HCT116 (cell line): ENCODE measurements at regions not wholly inside any gene's neighbourhood (a gene's known extent, or its start where the extent isn't known, plus 50 kb on each side); places are given as distances from the start of the nearest gene placed in this dataset.

Source experiments
- ATAC-seq: fragments of 200-7000 bp; cut with Tn5 transposase; 2 replicates; pipeline ENCODE4 v1.9.1; 2020; ENCODE audit warnings: mild to moderate bottlenecking, moderate library complexity
- BruUV-seq: library from RNA; stranded (reverse); fragments of 400-500 nt; replicated peaks from 2 replicates; lab custom pipeline; 2021; lab: Mats Ljungman, UMichigan
- CTCF ChIA-PET: fragments of 300-600 bp; sonication (Branson Sonifier 250); formaldehyde crosslinking; loops from one replicate; lab custom pipeline; 2021; ENCODE audit warnings: antibody characterized with exemption; lab: Charles Lee
- POLR2A ChIA-PET: fragments of 300-600, 350-600 bp; sonication (Branson Sonifier 250); formaldehyde crosslinking; loops from one replicate; lab custom pipeline; 2021; ENCODE audit warnings: antibody characterized with exemption; lab: Charles Lee
- RAD21 ChIA-PET, 2 experiments: fragments of 300-600 bp; sonication (Branson Sonifier 250); formaldehyde crosslinking; loops; one replicate each; lab custom pipeline; 2023; ENCODE audit warnings: low total read pairs in 2 of 2; ENCODE audit not compliant: uncharacterized antibody in 2 of 2, unreplicated experiment in 2 of 2, low non-redundant PET in 1 of 2; lab: Charles Lee
- DNase-seq: peaks from one replicate; pipeline ENCODE4 v3.0.0-alpha.2; 2010; ENCODE audit warnings: low read depth, low spot score
- H2AFZ ChIP-seq: fragments of 200-600 bp; shearing (Covaris generic), sonication (generic); 2 replicates; pipeline ENCODE4 v1.6.1; 2017; ENCODE audit warnings: low read depth, mixed run types, mixed read lengths, antibody characterized with exemption, low read length; ENCODE audit not compliant: poor library complexity, severe bottlenecking
- H3K27ac ChIP-seq: 2 replicates; pipeline ENCODE4 v1.5.1; 2012; ENCODE audit warnings: low read depth, low read length
- H3K27me3 ChIP-seq: fragments of 200-600 bp; sonication (generic); 2 replicates; pipeline ENCODE4 v1.6.1; 2016; ENCODE audit warnings: mixed run types, low read length, mixed read lengths; ENCODE audit not compliant: insufficient read depth
- H3K36me3 ChIP-seq, 2 experiments: fragments of 200-500 bp in 1 of 2; fragments of 200-600 bp in 1 of 2; sonication (Bioruptor generic) in 1 of 2; sonication (generic) in 1 of 2; 2 replicates each; pipeline versions ENCODE4 v1.5.1 to v1.6.1; 2014 to 2016; ENCODE audit warnings: low read length in 2 of 2, inconsistent platforms in 1 of 2, mixed read lengths in 1 of 2, mixed run types in 1 of 2; ENCODE audit not compliant: insufficient read depth in 2 of 2, control insufficient read depth in 1 of 2
- H3K4me1 ChIP-seq, 2 experiments: fragments of 200-600 bp in 1 of 2; sonication (generic) in 1 of 2; 2 replicates each; pipeline versions ENCODE4 v1.5.1 to v1.6.1; 2012 to 2017; ENCODE audit warnings: low read length in 2 of 2, inconsistent platforms in 1 of 2, mild to moderate bottlenecking in 1 of 2, mixed read lengths in 1 of 2, mixed run types in 1 of 2, moderate library complexity in 1 of 2; ENCODE audit not compliant: insufficient read depth in 2 of 2, control insufficient read depth in 1 of 2
- H3K4me2 ChIP-seq: fragments of 200-600 bp; sonication (generic); 2 replicates; pipeline ENCODE4 v1.6.1; 2017; ENCODE audit warnings: mixed run types, low read length, mixed read lengths
- H3K4me3 ChIP-seq, 2 experiments: fragments of 200-600 bp in 1 of 2; sonication (generic) in 1 of 2; replicated peaks in 1 of 2; 2 replicates each; pipeline ENCODE4 v1.5.1; 2011 to 2016; ENCODE audit warnings: low read length in 2 of 2, control low read depth in 1 of 2, low read depth in 1 of 2, mild to moderate bottlenecking in 1 of 2, mixed read lengths in 1 of 2, mixed run types in 1 of 2
- H3K79me2 ChIP-seq: fragments of 200-600 bp; sonication (generic); 2 replicates; pipeline ENCODE4 v1.6.1; 2017; ENCODE audit warnings: mild to moderate bottlenecking, mixed run types, low read length, moderate library complexity, mixed read lengths; ENCODE audit not compliant: insufficient read depth
- H3K9ac ChIP-seq: fragments of 200-600 bp; sonication (generic); 2 replicates; pipeline ENCODE4 v1.6.1; 2016; ENCODE audit warnings: low read length, mixed read lengths
- H3K9me2 ChIP-seq: fragments of 200-600 bp; sonication (generic), shearing (Covaris generic); 2 replicates; pipeline ENCODE4 v1.6.1; 2017; ENCODE audit warnings: mixed run types, mild to moderate bottlenecking, moderate library complexity; ENCODE audit not compliant: insufficient read depth
- H3K9me3 ChIP-seq, 2 experiments: fragments of 200-500 bp in 1 of 2; fragments of 200-600 bp in 1 of 2; sonication (Bioruptor generic) in 1 of 2; sonication (generic) in 1 of 2; 2 replicates each; pipeline ENCODE4 v1.6.1; 2014 to 2017; ENCODE audit warnings: low read length in 2 of 2, mixed read lengths in 2 of 2, inconsistent platforms in 1 of 2, low read depth in 1 of 2, mild to moderate bottlenecking in 1 of 2, mixed run types in 1 of 2, moderate library complexity in 1 of 2; ENCODE audit not compliant: control insufficient read depth in 1 of 2, insufficient read depth in 1 of 2
- H4K20me1 ChIP-seq: fragments of 200-600 bp; sonication (generic), shearing (Covaris generic); 2 replicates; pipeline ENCODE4 v1.6.1; 2017; ENCODE audit warnings: mixed run types, mild to moderate bottlenecking, moderate library complexity; ENCODE audit not compliant: insufficient read depth
- CBX3 ChIP-seq: IDR thresholded peaks from 2 replicates; pipeline ENCODE4 v1.6.1; 2012; ENCODE audit warnings: low read depth
- CEBPB ChIP-seq: IDR thresholded peaks from 2 replicates; pipeline ENCODE4 v1.6.1; 2012; ENCODE audit warnings: low read depth
- EGR1 ChIP-seq: IDR thresholded peaks from 2 replicates; pipeline ENCODE4 v1.6.1; 2012; ENCODE audit warnings: low read depth
- ELF1 ChIP-seq: IDR thresholded peaks from 2 replicates; pipeline ENCODE4 v1.6.1; 2012; ENCODE audit warnings: low read depth, borderline replicate concordance
- EZH2 ChIP-seq: fragments of 200-600 bp; sonication (generic); IDR thresholded peaks from 2 replicates; pipeline ENCODE4 v1.6.1; 2017; ENCODE audit warnings: antibody characterized with exemption, mixed run types
- EZH2phosphoT487 ChIP-seq: fragments of 200-600 bp; IDR thresholded peaks from 2 replicates; pipeline ENCODE4 v1.6.1; 2018; ENCODE audit warnings: antibody characterized with exemption, borderline replicate concordance
- FOSL1 ChIP-seq: IDR thresholded peaks from 2 replicates; pipeline ENCODE4 v1.6.1; 2012; ENCODE audit warnings: low read depth
- JUND ChIP-seq: IDR thresholded peaks from 2 replicates; pipeline ENCODE4 v1.6.1; 2012
- POLR2A ChIP-seq: IDR thresholded peaks from 2 replicates; pipeline ENCODE4 v1.7.0; 2011; ENCODE audit warnings: borderline replicate concordance; ENCODE audit not compliant: insufficient read depth, insufficient read length; ENCODE audit errors: extremely low read depth
- RAD21 ChIP-seq: IDR thresholded peaks from 2 replicates; pipeline ENCODE4 v1.6.1; 2012; ENCODE audit warnings: low read depth, mild to moderate bottlenecking
- SIN3A ChIP-seq: IDR thresholded peaks from 2 replicates; pipeline ENCODE4 v1.6.1; 2012; ENCODE audit warnings: low read depth
- SP1 ChIP-seq: IDR thresholded peaks from 2 replicates; pipeline ENCODE4 v1.6.1; 2012; ENCODE audit warnings: low read depth
- ZFX ChIP-seq: fragments of 450-650 bp; IDR thresholded peaks from 2 replicates; pipeline ENCODE4 v1.6.1; 2017
- ZNF274 ChIP-seq: fragments of 200-500 bp; sonication (Bioruptor generic); IDR thresholded peaks from 2 replicates; pipeline ENCODE4 v1.6.1; 2014; ENCODE audit warnings: mild to moderate bottlenecking, low read depth, low read length, inconsistent platforms
- intact Hi-C: fragments of 100-400 bp; cut with micrococcal nuclease; formaldehyde crosslinking; loops from 2 replicates; pipeline ENCODE4 v1.10.0; 2022
- TF ChIP-seq, protein P1 (sequence below), 3 experiments: fragments of 200-600 bp in 1 of 3; sonication (generic) in 1 of 3; IDR thresholded peaks in 2 of 3; conservative IDR thresholded peaks in 1 of 3; 2 replicates each; pipeline ENCODE4 v1.5.1; 2012 to 2017; ENCODE audit warnings: low read depth in 2 of 3, low read length in 2 of 3, antibody characterized with exemption in 1 of 3, borderline replicate concordance in 1 of 3, control low read depth in 1 of 3, mild to moderate bottlenecking in 1 of 3, mixed read lengths in 1 of 3, mixed run types in 1 of 3, moderate library complexity in 1 of 3; ENCODE audit not compliant: insufficient read depth in 1 of 3
- TF ChIP-seq, protein P2 (sequence below): IDR thresholded peaks from 2 replicates; pipeline ENCODE4 v1.6.1; 2012; ENCODE audit warnings: low read depth
- TF ChIP-seq, protein P3 (sequence below): IDR thresholded peaks from 2 replicates; pipeline ENCODE4 v1.6.1; 2012
- TF ChIP-seq, protein P4 (sequence below): IDR thresholded peaks from 2 replicates; pipeline ENCODE4 v1.6.1; 2012
- TF ChIP-seq, protein P5 (sequence below): IDR thresholded peaks from 2 replicates; pipeline ENCODE4 v1.6.1; 2011; ENCODE audit warnings: mild to moderate bottlenecking, low read length, moderate library complexity; ENCODE audit not compliant: insufficient replicate concordance; ENCODE audit errors: extremely low read depth

DNA sequence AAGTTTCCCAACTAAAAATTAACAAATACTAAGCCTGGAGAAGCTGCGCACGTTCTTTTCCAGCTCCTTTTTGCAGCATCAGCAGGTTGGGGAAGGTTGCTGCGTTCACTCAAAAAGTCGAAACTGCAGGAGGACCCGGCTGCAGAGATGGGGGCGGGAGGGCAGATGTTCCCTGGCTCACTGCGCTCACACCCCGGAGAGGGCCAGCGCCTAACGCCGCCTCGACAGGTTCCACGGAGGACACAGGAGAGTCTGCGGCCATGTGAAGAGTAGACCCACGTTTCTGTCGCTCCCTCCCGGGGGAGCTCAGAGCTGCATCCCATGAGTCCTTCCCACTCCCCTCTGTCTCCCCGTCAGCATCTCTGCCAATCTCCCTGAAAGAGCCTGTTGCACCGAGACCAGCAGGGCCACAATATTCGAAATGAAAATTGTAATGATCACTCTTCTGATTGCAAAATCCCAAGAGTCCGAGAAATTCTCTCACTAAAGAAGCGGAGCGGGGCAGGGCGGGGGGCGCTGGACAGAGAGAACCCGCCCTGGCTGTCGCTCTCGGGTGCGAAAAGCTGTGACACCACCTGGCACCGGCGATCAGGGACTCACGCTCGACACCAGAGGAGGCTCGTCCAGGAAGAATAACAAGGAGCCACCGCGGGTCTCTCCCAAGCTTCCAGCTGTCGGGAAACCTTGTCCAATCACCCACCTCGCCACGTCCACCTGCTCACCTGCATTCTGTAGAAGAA is 131.5 kb upstream of the PFKP start:
- intact Hi-C loops = no loop called here
- BruUV-seq = no TSS peak

More for the DNA sequence above, 131.5 kb upstream of the PFKP start:
- no peak overlapping the region for H3K27ac ChIP-seq
- CTCF ChIA-PET = interaction anchor here (0.7 to 1.6 kb wide), 2 partner anchors 109 to 110 kb away, joined by 3 read pairs; no protein-coding TSS in a partner anchor
- H3K4me2 ChIP-seq = no peak overlapping the region
- DNase-seq = no peak
- H3K36me3 ChIP-seq = no peaks in the 10 kb centered on the region
- no peaks in the 10 kb centered on the region for H3K9me2 ChIP-seq
- no peaks in the 10 kb centered on the region for H3K79me2 ChIP-seq
- no peaks in the 10 kb centered on the region for H3K4me1 ChIP-seq
- peaks cover 35% of the 10 kb centered on the region for H3K27me3 ChIP-seq
- H4K20me1 ChIP-seq = no peaks in the 10 kb centered on the region
- no peak overlapping the region for H2AFZ ChIP-seq
- H3K9ac ChIP-seq = no peak overlapping the region
- no peak for ATAC-seq
- H3K9me3 ChIP-seq = no peaks in the 10 kb centered on the region
- RAD21 ChIA-PET = no interaction called here
- H3K4me3 ChIP-seq = no peak overlapping the region
- POLR2A ChIA-PET = no interaction called here
- no peak for TF ChIP-seq SP1
- TF ChIP-seq EZH2 = no peak
- no peak for TF ChIP-seq EZH2phosphoT487
- no peak for TF ChIP-seq SIN3A
- TF ChIP-seq CEBPB = no peak
- TF ChIP-seq, protein P1, sequence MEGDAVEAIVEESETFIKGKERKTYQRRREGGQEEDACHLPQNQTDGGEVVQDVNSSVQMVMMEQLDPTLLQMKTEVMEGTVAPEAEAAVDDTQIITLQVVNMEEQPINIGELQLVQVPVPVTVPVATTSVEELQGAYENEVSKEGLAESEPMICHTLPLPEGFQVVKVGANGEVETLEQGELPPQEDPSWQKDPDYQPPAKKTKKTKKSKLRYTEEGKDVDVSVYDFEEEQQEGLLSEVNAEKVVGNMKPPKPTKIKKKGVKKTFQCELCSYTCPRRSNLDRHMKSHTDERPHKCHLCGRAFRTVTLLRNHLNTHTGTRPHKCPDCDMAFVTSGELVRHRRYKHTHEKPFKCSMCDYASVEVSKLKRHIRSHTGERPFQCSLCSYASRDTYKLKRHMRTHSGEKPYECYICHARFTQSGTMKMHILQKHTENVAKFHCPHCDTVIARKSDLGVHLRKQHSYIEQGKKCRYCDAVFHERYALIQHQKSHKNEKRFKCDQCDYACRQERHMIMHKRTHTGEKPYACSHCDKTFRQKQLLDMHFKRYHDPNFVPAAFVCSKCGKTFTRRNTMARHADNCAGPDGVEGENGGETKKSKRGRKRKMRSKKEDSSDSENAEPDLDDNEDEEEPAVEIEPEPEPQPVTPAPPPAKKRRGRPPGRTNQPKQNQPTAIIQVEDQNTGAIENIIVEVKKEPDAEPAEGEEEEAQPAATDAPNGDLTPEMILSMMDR (IDR thresholded peaks at IDR 0.05 in 2 of 3, conservative IDR thresholded peaks at IDR 0.05 in 1 of 3; ENCODE audit: borderline replicate concordance in 1 of 3, insufficient read depth in 1 of 3, low read depth in 2 of 3, low read length in 2 of 3) = no peak
- TF ChIP-seq ZFX = no peak
- no peak for TF ChIP-seq RAD21
- TF ChIP-seq ZNF274 = no peak
- TF ChIP-seq POLR2A = no peak
- TF ChIP-seq JUND = no peak
- no peak for TF ChIP-seq EGR1
- TF ChIP-seq CBX3 = no peak
- TF ChIP-seq, protein P2, sequence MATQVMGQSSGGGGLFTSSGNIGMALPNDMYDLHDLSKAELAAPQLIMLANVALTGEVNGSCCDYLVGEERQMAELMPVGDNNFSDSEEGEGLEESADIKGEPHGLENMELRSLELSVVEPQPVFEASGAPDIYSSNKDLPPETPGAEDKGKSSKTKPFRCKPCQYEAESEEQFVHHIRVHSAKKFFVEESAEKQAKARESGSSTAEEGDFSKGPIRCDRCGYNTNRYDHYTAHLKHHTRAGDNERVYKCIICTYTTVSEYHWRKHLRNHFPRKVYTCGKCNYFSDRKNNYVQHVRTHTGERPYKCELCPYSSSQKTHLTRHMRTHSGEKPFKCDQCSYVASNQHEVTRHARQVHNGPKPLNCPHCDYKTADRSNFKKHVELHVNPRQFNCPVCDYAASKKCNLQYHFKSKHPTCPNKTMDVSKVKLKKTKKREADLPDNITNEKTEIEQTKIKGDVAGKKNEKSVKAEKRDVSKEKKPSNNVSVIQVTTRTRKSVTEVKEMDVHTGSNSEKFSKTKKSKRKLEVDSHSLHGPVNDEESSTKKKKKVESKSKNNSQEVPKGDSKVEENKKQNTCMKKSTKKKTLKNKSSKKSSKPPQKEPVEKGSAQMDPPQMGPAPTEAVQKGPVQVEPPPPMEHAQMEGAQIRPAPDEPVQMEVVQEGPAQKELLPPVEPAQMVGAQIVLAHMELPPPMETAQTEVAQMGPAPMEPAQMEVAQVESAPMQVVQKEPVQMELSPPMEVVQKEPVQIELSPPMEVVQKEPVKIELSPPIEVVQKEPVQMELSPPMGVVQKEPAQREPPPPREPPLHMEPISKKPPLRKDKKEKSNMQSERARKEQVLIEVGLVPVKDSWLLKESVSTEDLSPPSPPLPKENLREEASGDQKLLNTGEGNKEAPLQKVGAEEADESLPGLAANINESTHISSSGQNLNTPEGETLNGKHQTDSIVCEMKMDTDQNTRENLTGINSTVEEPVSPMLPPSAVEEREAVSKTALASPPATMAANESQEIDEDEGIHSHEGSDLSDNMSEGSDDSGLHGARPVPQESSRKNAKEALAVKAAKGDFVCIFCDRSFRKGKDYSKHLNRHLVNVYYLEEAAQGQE = no peak
- TF ChIP-seq, protein P3, sequence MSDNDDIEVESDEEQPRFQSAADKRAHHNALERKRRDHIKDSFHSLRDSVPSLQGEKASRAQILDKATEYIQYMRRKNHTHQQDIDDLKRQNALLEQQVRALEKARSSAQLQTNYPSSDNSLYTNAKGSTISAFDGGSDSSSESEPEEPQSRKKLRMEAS = no peak
- no peak for TF ChIP-seq ELF1
- TF ChIP-seq, protein P4, sequence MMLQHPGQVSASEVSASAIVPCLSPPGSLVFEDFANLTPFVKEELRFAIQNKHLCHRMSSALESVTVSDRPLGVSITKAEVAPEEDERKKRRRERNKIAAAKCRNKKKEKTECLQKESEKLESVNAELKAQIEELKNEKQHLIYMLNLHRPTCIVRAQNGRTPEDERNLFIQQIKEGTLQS = no peak
- TF ChIP-seq, protein P5, sequence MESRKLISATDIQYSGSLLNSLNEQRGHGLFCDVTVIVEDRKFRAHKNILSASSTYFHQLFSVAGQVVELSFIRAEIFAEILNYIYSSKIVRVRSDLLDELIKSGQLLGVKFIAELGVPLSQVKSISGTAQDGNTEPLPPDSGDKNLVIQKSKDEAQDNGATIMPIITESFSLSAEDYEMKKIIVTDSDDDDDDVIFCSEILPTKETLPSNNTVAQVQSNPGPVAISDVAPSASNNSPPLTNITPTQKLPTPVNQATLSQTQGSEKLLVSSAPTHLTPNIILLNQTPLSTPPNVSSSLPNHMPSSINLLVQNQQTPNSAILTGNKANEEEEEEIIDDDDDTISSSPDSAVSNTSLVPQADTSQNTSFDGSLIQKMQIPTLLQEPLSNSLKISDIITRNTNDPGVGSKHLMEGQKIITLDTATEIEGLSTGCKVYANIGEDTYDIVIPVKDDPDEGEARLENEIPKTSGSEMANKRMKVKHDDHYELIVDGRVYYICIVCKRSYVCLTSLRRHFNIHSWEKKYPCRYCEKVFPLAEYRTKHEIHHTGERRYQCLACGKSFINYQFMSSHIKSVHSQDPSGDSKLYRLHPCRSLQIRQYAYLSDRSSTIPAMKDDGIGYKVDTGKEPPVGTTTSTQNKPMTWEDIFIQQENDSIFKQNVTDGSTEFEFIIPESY = no peak
- TF ChIP-seq FOSL1 = no peak
